ENCODE measurements at regions not wholly inside any gene's neighbourhood (a gene's known extent, or its start where the extent isn't known, plus 50 kb on each side); places are given as distances from the start of the nearest gene placed in this dataset.
"Not testable (repeated sequence)": the region's sequence is repeated elsewhere in the genome, so short reads cannot be mapped to it uniquely, and the experiment has no call there.

- FAIRE-seq (peak; percentile 16), DNase-seq (ENCODE audit: insufficient read length, low spot score) (peak; percentile 23)
Observed at GRCh38 chr5:13250464-13251291, 693.8 kb downstream of the DNAH5 start.

GRCh38 chr5:13249854-13250253 lies 694.6 kb downstream of the DNAH5 start:
- no peak for FAIRE-seq
- DNase-seq (ENCODE audit: insufficient read length, low spot score), result peak; percentile 10

- FAIRE-seq (no peak), DNase-seq (ENCODE audit: insufficient read length, low spot score) (no peak)
Observed at GRCh38 chr5:13248253-13248652, 696.2 kb downstream of the DNAH5 start.

GRCh38 chr5:13246053-13246452 lies 698.4 kb downstream of the DNAH5 start:
- no peak for DNase-seq (ENCODE audit: insufficient read length, low spot score)
- FAIRE-seq, result no peak

GRCh38 chr5:13244151-13244550 lies 700.3 kb downstream of the DNAH5 start:
- FAIRE-seq (no peak), DNase-seq (ENCODE audit: insufficient read length, low spot score) (no peak)

GRCh38 chr5:13227513-13227912 lies 717.0 kb downstream of the DNAH5 start:
- DNase-seq (ENCODE audit: insufficient read length, low spot score) (no peak), FAIRE-seq (no peak)

GRCh38 chr5:13218518-13218917 lies 726.0 kb downstream of the DNAH5 start:
- DNase-seq (ENCODE audit: insufficient read length, low spot score) (peak; percentile 14), FAIRE-seq (no peak)

GRCh38 chr5:13217636-13218035 lies 726.9 kb downstream of the DNAH5 start:
- no peak for DNase-seq (ENCODE audit: insufficient read length, low spot score)
- FAIRE-seq, result no peak

- FAIRE-seq, result peak; percentile 26
- DNase-seq (ENCODE audit: insufficient read length, low spot score), result no peak
Observed at GRCh38 chr5:13215806-13216205, 728.7 kb downstream of the DNAH5 start.

- no peak for FAIRE-seq
- no peak for DNase-seq (ENCODE audit: insufficient read length, low spot score)
Observed at GRCh38 chr5:13215370-13215769, 729.1 kb downstream of the DNAH5 start.

GRCh38 chr5:13214182-13214581 lies 730.3 kb downstream of the DNAH5 start:
- FAIRE-seq (no peak), DNase-seq (ENCODE audit: insufficient read length, low spot score) (no peak)

- FAIRE-seq, result no peak
Observed at GRCh38 chr5:13212886-13213285, 731.6 kb downstream of the DNAH5 start.

GRCh38 chr5:13211064-13211463 lies 733.4 kb downstream of the DNAH5 start:
- DNase-seq (ENCODE audit: insufficient read length, low spot score) (no peak), FAIRE-seq (no peak)

More at GRCh38 chr5:13212886-13213285, 731.6 kb downstream of the DNAH5 start:
- no peak for DNase-seq (ENCODE audit: insufficient read length, low spot score)

- FAIRE-seq (no peak), DNase-seq (ENCODE audit: insufficient read length, low spot score) (no peak)
Observed at GRCh38 chr5:13207112-13207511, 737.4 kb downstream of the DNAH5 start.

GRCh38 chr5:13201022-13201421 lies 743.5 kb downstream of the DNAH5 start:
- no peak for FAIRE-seq
- no peak for DNase-seq (ENCODE audit: insufficient read length, low spot score)

GRCh38 chr5:13198226-13198625 lies 746.3 kb downstream of the DNAH5 start:
- not testable (repeated sequence) for FAIRE-seq; DNase-seq (ENCODE audit: insufficient read length, low spot score)

- FAIRE-seq (no peak), DNase-seq (ENCODE audit: insufficient read length, low spot score) (no peak)
Observed at GRCh38 chr5:13189532-13189931, 755.0 kb downstream of the DNAH5 start.

- FAIRE-seq (peak; percentile 26), DNase-seq (ENCODE audit: insufficient read length, low spot score) (no peak)
Observed at GRCh38 chr5:13188371-13188770, 756.1 kb downstream of the DNAH5 start.

- FAIRE-seq (no peak), DNase-seq (ENCODE audit: insufficient read length, low spot score) (no peak)
Observed at GRCh38 chr5:13187186-13187585, 757.3 kb downstream of the DNAH5 start.

- FAIRE-seq (no peak), DNase-seq (ENCODE audit: insufficient read length, low spot score) (no peak)
Observed at GRCh38 chr5:13186177-13186576, 758.3 kb downstream of the DNAH5 start.

GRCh38 chr5:13179407-13180087 lies 764.9 kb downstream of the DNAH5 start:
- FAIRE-seq (no peak), DNase-seq (ENCODE audit: insufficient read length, low spot score) (no peak)

- no peak for DNase-seq (ENCODE audit: insufficient read length, low spot score)
- FAIRE-seq, result peak; percentile 76
Observed at GRCh38 chr5:13143630-13144029, 800.9 kb downstream of the DNAH5 start.
